NCI-H345 treated with DMSO at 0.1 percent for 48 hours (cell line): ENCODE measurements at regions not wholly inside any gene's neighbourhood (a gene's known extent, or its start where the extent isn't known, plus 50 kb on each side); places are given as distances from the start of the nearest gene placed in this dataset.

Experiments used
- DNase-seq: peaks from one replicate; lab custom pipeline; 2025; ENCODE audit not compliant: unreplicated experiment; lab: John Stamatoyannopoulos, UW

GRCh38 chr2:121955426-121955825 lies 200.0 kb downstream of the TSN start:
- peak; percentile 84 for DNase-seq

- no peak for DNase-seq
Measured at GRCh38 chr2:121955872-121956271, 200.4 kb downstream of the TSN start.

GRCh38 chr2:121960251-121960650 lies 204.8 kb downstream of the TSN start:
- no peak for DNase-seq

GRCh38 chr2:121961761-121962160 lies 206.3 kb downstream of the TSN start:
- no peak for DNase-seq

- DNase-seq: no peak
Measured at GRCh38 chr2:121965661-121966060, 210.2 kb downstream of the TSN start.

- no peak for DNase-seq
Measured at GRCh38 chr2:121966663-121967062, 211.2 kb downstream of the TSN start.

GRCh38 chr2:121969166-121969565 lies 213.7 kb downstream of the TSN start:
- DNase-seq: no peak

GRCh38 chr2:121969766-121970639 lies 214.6 kb downstream of the TSN start:
- DNase-seq: no peak

- no peak for DNase-seq
Measured at GRCh38 chr2:121972203-121972602, 216.8 kb downstream of the TSN start.

GRCh38 chr2:121974897-121975661 lies 219.6 kb downstream of the TSN start:
- DNase-seq: peak; percentile 72

- DNase-seq: no peak
Measured at GRCh38 chr2:121976926-121977325, 221.5 kb downstream of the TSN start.

GRCh38 chr2:121977326-121977725 lies 221.9 kb downstream of the TSN start:
- DNase-seq: no peak

GRCh38 chr2:121992700-121993099 lies 237.2 kb downstream of the TSN start:
- DNase-seq: no peak

GRCh38 chr2:121993682-121994081 lies 238.2 kb downstream of the TSN start:
- DNase-seq: no peak

- no peak for DNase-seq
Measured at GRCh38 chr2:121994238-121995206, 239.1 kb downstream of the TSN start.

- no peak for DNase-seq
Measured at GRCh38 chr2:121998751-121999150, 243.3 kb downstream of the TSN start.

- peak; percentile 85 for DNase-seq
Measured at GRCh38 chr2:121999264-121999663, 243.8 kb downstream of the TSN start.

GRCh38 chr2:122000556-122001340 lies 245.3 kb downstream of the TSN start:
- no peak for DNase-seq

GRCh38 chr2:122001441-122001874 lies 246.0 kb downstream of the TSN start:
- DNase-seq: no peak
